HUES6 (cell line): ENCODE measurements at regions not wholly inside any gene's neighbourhood (a gene's known extent, or its start where the extent isn't known, plus 50 kb on each side); places are given as distances from the start of the nearest gene placed in this dataset.

Experiments used
- H3K27ac ChIP-seq: 2 replicates; pipeline ENCODE4 v1.7.0; 2013; ENCODE audit warnings: low read depth, mild to moderate bottlenecking, low read length, inconsistent platforms
- H3K27me3 ChIP-seq: 2 replicates; pipeline ENCODE4 v1.6.1; 2013; ENCODE audit warnings: low read length; ENCODE audit not compliant: control insufficient read depth, insufficient read depth
- H3K36me3 ChIP-seq: 2 replicates; pipeline ENCODE4 v1.6.1; 2013; ENCODE audit warnings: low read length; ENCODE audit not compliant: control insufficient read depth, insufficient read depth
- H3K4me1 ChIP-seq: 2 replicates; pipeline ENCODE4 v1.6.1; 2013; ENCODE audit warnings: low read length; ENCODE audit not compliant: control insufficient read depth, insufficient read depth
- H3K4me3 ChIP-seq: 2 replicates; pipeline ENCODE4 v1.5.1; 2013; ENCODE audit warnings: low read depth, low read length
- H3K9ac ChIP-seq: one replicate; pipeline ENCODE4 v1.6.1; 2013; ENCODE audit warnings: mild to moderate bottlenecking, low read length
- H3K9me3 ChIP-seq: 2 replicates; pipeline ENCODE4 v1.6.1; 2013; ENCODE audit warnings: low read depth, low read length; ENCODE audit not compliant: control insufficient read depth, insufficient read depth

- Histone ChIP-seq H3K9me3 (peaks cover 5% of the 10 kb centered on the region; the same call in 1 of the 2 replicates), H3K9ac (no peak overlapping the region), H3K36me3 (no peaks in the 10 kb centered on the region), H3K4me1 (no peaks in the 10 kb centered on the region), H3K27me3 (no peaks in the 10 kb centered on the region), H3K4me3 (no peak overlapping the region), H3K27ac (no peak overlapping the region)
Observed at GRCh38 chr22:48943567-48944432, 883.9 kb downstream of the BRD1 start.

- Histone ChIP-seq H3K4me3 (no peak overlapping the region), H3K4me1 (no peaks in the 10 kb centered on the region), H3K27ac (no peak overlapping the region), H3K36me3 (no peaks in the 10 kb centered on the region), H3K9ac (no peak overlapping the region), H3K9me3 (peaks cover 5% of the 10 kb centered on the region; the same call in 1 of the 2 replicates), H3K27me3 (no peaks in the 10 kb centered on the region)
Observed at GRCh38 chr22:48942698-48943566, 884.7 kb downstream of the BRD1 start.

- H3K9me3 ChIP-seq: peaks cover 8% of the 10 kb centered on the region; the same call in 1 of the 2 replicates
- no peaks in the 10 kb centered on the region for H3K4me1 ChIP-seq
- H3K27ac ChIP-seq: no peak overlapping the region
- H3K27me3 ChIP-seq: no peaks in the 10 kb centered on the region
- no peak overlapping the region for H3K9ac ChIP-seq
- H3K36me3 ChIP-seq: no peaks in the 10 kb centered on the region
- H3K4me3 ChIP-seq: no peak overlapping the region
Observed at GRCh38 chr22:48941903-48942575, 885.6 kb downstream of the BRD1 start.

- Histone ChIP-seq H3K9ac (no peak overlapping the region), H3K27ac (no peak overlapping the region), H3K9me3 (peaks cover 15% of the 10 kb centered on the region), H3K4me1 (no peaks in the 10 kb centered on the region), H3K36me3 (no peaks in the 10 kb centered on the region), H3K4me3 (no peak overlapping the region), H3K27me3 (no peaks in the 10 kb centered on the region)
Observed at GRCh38 chr22:48941033-48941902, 886.4 kb downstream of the BRD1 start.

- H3K27ac ChIP-seq: no peak overlapping the region
Observed at GRCh38 chr22:48940266-48941032, 887.2 kb downstream of the BRD1 start.

DNA sequence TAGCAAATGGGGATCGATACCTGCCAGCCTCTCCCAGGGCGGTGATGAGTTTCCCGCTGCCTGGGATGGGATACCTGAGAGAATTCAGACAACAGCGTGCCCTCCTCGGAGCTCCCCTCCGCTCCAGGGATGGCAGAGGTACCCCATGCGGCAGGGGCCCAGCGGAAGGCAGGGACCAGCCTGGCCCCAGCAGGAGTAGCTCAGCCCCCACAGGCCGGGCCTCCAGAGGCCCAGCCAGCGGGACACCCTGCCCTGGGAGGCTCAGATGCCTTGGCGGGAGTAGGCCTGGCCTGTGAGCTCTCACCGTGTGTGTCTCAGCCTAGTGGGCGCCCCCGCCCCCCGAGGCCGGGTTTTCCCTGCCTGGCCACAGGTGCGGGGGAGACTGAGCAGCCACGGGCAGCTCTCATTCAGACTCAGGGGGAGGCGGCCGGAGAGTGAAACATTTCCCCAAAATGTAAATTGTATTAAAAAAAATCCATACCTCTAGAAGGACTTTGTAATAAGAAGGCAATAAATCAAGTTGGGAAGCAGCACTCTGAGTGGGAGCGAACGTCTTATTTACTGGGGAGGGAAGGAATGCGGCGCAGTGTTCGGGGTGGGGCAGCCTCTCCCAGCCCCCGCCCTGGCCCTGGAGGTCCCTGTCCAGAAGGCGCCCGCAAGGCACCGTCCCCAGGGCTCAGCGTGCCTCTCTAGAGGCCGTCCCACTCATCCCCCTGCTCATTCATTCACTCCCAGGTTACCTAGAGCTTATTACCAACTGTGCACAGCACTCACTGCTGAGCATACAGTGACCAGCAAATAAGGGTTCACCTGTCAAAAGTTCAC is 888.0 kb downstream of the BRD1 start:
- no peak overlapping the region for H3K4me3 ChIP-seq
- H3K36me3 ChIP-seq: no peaks in the 10 kb centered on the region
- H3K9ac ChIP-seq: no peak overlapping the region
- no peaks in the 10 kb centered on the region for H3K27me3 ChIP-seq
- H3K4me1 ChIP-seq: no peaks in the 10 kb centered on the region
- no peak overlapping the region for H3K27ac ChIP-seq
- peaks cover 16% of the 10 kb centered on the region for H3K9me3 ChIP-seq

More at GRCh38 chr22:48940266-48941032, 887.2 kb downstream of the BRD1 start:
- Histone ChIP-seq H3K4me3 (no peak overlapping the region), H3K4me1 (no peaks in the 10 kb centered on the region), H3K27me3 (no peaks in the 10 kb centered on the region), H3K9ac (no peak overlapping the region), H3K9me3 (peaks cover 19% of the 10 kb centered on the region), H3K36me3 (no peaks in the 10 kb centered on the region)

- H3K9ac ChIP-seq: no peak overlapping the region
- no peaks in the 10 kb centered on the region for H3K4me1 ChIP-seq
- H3K4me3 ChIP-seq: no peak overlapping the region
- no peaks in the 10 kb centered on the region for H3K27me3 ChIP-seq
- H3K27ac ChIP-seq: no peak overlapping the region
- peaks cover 22% of the 10 kb centered on the region for H3K9me3 ChIP-seq
- H3K36me3 ChIP-seq: no peaks in the 10 kb centered on the region
Observed at GRCh38 chr22:48938741-48939140, 888.9 kb downstream of the BRD1 start.

DNA sequence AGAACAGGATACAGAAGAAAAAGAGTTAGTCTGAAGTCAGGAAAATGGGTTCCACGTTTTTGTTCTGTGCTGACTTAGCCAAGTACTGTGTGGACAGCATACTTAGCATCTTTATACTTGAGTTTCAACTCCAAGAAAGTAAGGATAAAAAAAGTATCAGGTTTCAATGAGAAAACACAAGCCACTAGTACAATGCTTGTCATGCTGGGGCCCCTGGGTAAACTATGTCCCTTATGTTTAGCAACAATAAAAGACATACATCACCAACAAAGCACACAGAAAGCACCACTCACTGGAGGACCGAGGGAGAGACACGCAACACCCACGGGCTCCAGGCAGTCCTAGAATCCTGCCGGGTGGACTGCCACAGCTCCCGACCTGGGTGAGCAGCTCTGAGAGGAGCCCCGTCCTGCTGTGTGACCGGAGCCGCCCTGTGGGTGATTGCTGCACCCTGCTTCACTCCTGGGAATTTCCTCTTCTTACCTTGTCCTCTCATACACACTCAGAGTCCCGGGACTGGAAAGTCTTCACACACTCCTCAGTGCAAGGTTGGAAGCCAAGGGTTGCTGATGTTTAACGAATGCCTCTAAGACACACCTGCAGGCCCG is 890.5 kb downstream of the BRD1 start:
- Histone ChIP-seq H3K9me3 (peaks cover 27% of the 10 kb centered on the region), H3K27ac (no peak overlapping the region), H3K4me3 (no peak overlapping the region), H3K27me3 (no peaks in the 10 kb centered on the region), H3K9ac (no peak overlapping the region), H3K36me3 (no peaks in the 10 kb centered on the region), H3K4me1 (no peaks in the 10 kb centered on the region)

DNA sequence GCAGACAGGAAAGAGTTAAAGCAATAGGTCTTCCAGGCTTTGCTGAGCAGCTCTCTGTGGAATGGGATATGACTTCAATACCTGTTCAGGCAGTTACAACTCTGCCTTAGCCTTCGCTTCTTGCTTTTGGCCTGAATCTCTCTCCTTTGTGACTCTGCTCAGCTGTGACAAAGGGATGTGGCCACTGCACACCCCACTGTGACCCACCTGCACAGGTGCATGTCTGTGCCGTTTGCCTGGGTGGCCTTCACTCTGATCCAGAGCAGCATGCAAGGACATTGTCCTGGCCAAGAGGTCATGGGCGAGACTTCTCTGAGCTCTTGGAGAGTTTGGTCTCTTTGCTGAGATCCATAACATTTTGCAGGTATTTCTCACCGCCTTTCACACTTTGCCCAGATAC is 891.3 kb downstream of the BRD1 start:
- H3K4me3 ChIP-seq: no peak overlapping the region
- no peak overlapping the region for H3K27ac ChIP-seq
- H3K9me3 ChIP-seq: peaks cover 27% of the 10 kb centered on the region
- H3K36me3 ChIP-seq: no peaks in the 10 kb centered on the region
- no peaks in the 10 kb centered on the region for H3K4me1 ChIP-seq
- H3K27me3 ChIP-seq: no peaks in the 10 kb centered on the region
- H3K9ac ChIP-seq: no peak overlapping the region
